ENCODE measurements at regions not wholly inside any gene's neighbourhood (a gene's known extent, or its start where the extent isn't known, plus 50 kb on each side); places are given as distances from the start of the nearest gene placed in this dataset.

GRCh38 chr7:85875398-85875797, 688.5 kb upstream of the SEMA3D start:
- H3K4me1 Mint-ChIP-seq: no peaks in the 10 kb centered on the region
- no peak for DNase-seq (ENCODE audit: low spot score in 2 of 2, unreplicated experiment in 2 of 2)
- no peak overlapping the region for H3K27ac Mint-ChIP-seq
- H3K4me3 Mint-ChIP-seq: no peak overlapping the region
- H3K27me3 Mint-ChIP-seq (ENCODE audit: low read depth): no peaks in the 10 kb centered on the region
- peaks cover 42% of the 10 kb centered on the region for H3K9me3 Mint-ChIP-seq
- TF ChIP-seq, protein P1, sequence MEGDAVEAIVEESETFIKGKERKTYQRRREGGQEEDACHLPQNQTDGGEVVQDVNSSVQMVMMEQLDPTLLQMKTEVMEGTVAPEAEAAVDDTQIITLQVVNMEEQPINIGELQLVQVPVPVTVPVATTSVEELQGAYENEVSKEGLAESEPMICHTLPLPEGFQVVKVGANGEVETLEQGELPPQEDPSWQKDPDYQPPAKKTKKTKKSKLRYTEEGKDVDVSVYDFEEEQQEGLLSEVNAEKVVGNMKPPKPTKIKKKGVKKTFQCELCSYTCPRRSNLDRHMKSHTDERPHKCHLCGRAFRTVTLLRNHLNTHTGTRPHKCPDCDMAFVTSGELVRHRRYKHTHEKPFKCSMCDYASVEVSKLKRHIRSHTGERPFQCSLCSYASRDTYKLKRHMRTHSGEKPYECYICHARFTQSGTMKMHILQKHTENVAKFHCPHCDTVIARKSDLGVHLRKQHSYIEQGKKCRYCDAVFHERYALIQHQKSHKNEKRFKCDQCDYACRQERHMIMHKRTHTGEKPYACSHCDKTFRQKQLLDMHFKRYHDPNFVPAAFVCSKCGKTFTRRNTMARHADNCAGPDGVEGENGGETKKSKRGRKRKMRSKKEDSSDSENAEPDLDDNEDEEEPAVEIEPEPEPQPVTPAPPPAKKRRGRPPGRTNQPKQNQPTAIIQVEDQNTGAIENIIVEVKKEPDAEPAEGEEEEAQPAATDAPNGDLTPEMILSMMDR (IDR thresholded peaks at IDR 0.05; ENCODE audit: unreplicated experiment): no peak
- H3K36me3 Mint-ChIP-seq: peaks cover 5% of the 10 kb centered on the region

- DNase-seq (ENCODE audit: low spot score in 2 of 2, unreplicated experiment in 2 of 2): no peak
- no peaks in the 10 kb centered on the region for H3K27me3 Mint-ChIP-seq (ENCODE audit: low read depth)
These were observed 679.7 kb upstream of the SEMA3D start for GRCh38 chr7:85866540-85866939.

DNA sequence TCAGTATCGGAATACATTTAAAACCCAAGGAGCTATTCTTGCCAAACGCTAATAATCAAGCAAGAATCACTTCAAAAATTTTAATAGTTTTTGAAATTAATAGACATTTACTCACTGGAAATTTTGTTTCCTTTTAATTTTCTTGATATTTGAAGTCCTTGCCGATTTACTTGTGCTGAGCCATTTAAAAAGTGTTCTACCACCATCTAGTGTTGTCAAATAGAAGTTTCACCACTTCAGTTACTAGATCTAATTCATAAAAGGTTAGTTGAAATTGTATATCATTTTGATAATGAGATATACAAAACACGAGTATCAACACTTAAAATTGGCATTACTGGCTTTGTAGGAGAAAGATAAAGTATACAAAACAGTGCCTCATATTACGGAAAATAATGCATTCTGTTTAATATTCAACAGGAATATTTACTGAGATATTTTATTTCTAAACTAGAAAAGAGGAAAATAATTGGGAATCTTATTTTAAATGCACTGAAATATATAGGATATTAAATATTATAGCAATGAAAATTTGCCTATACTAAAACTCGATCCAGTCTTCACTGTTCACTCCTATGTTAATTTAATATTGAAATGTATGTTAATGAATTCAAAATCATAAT, 664.8 kb upstream of the SEMA3D start:
- Mint-ChIP-seq H3K27ac (no peak overlapping the region), H3K27me3 (ENCODE audit: low read depth) (no peaks in the 10 kb centered on the region), H3K9me3 (no peaks in the 10 kb centered on the region), H3K4me1 (peaks cover 16% of the 10 kb centered on the region), H3K36me3 (no peaks in the 10 kb centered on the region), H3K4me3 (no peak overlapping the region)
- TF ChIP-seq, protein P1 (IDR thresholded peaks at IDR 0.05; ENCODE audit: unreplicated experiment): no peak
- no peak for DNase-seq (ENCODE audit: low spot score in 2 of 2, unreplicated experiment in 2 of 2)

More at GRCh38 chr7:85866540-85866939, 679.7 kb upstream of the SEMA3D start:
- Mint-ChIP-seq H3K9me3 (peaks cover 42% of the 10 kb centered on the region), H3K36me3 (peaks cover 13% of the 10 kb centered on the region), H3K27ac (no peak overlapping the region), H3K4me3 (no peak overlapping the region), H3K4me1 (peaks cover 10% of the 10 kb centered on the region)
- TF ChIP-seq, protein P1 (IDR thresholded peaks at IDR 0.05; ENCODE audit: unreplicated experiment): no peak

DNA sequence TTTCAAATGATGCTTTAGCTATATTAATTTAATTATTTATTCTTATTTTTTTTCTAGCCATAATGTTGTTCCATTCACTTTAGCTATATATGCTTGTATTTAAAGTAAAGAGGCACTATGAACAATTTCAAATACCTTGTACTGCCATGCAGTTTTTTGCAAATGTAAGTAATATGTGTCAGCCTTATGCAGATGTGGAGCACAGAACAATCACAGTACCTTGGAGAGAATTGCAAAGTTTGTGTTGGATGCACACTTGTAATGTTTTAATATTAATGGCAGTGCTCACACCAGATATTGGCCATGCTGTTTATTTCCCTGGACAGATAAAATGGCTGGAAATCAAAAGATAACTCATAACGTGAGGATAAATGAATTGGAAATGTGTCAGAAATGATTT, 663.5 kb upstream of the SEMA3D start:
- no peaks in the 10 kb centered on the region for H3K36me3 Mint-ChIP-seq
- TF ChIP-seq, protein P1 (IDR thresholded peaks at IDR 0.05; ENCODE audit: unreplicated experiment): no peak
- H3K4me1 Mint-ChIP-seq: peaks cover 22% of the 10 kb centered on the region
- no peak overlapping the region for H3K4me3 Mint-ChIP-seq
- H3K27me3 Mint-ChIP-seq (ENCODE audit: low read depth): no peaks in the 10 kb centered on the region
- H3K9me3 Mint-ChIP-seq: no peaks in the 10 kb centered on the region
- no peak for DNase-seq (ENCODE audit: low spot score in 2 of 2, unreplicated experiment in 2 of 2)
- no peak overlapping the region for H3K27ac Mint-ChIP-seq

- no peak overlapping the region for H3K4me3 Mint-ChIP-seq
- H3K36me3 Mint-ChIP-seq: peaks cover 7% of the 10 kb centered on the region
- TF ChIP-seq, protein P1 (IDR thresholded peaks at IDR 0.05; ENCODE audit: unreplicated experiment): no peak
- no peaks in the 10 kb centered on the region for H3K27me3 Mint-ChIP-seq (ENCODE audit: low read depth)
- DNase-seq (ENCODE audit: low spot score in 2 of 2, unreplicated experiment in 2 of 2): no peak
- H3K9me3 Mint-ChIP-seq: peaks cover 21% of the 10 kb centered on the region
- no peak overlapping the region for H3K27ac Mint-ChIP-seq
- peaks cover 18% of the 10 kb centered on the region for H3K4me1 Mint-ChIP-seq
These were observed 653.7 kb upstream of the SEMA3D start for GRCh38 chr7:85840554-85840953.

DNA sequence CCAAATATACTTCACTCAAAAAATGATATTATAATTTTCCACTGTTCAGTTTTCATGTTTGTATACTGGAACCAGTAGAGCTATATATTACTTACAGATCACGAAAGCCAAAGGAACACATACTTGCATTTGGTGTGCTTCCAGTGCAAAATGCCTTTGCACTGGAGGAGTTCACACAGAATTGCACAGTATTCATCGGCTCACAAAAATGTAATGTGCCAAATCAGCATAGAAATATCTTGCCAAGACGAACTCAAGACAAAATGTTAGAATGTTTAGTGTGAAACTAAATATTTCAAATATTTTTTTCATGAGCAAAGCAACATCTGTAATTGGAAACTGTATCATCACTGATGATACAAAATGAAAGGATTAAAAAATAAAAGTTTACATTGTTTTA, 646.2 kb upstream of the SEMA3D start:
- TF ChIP-seq, protein P1 (IDR thresholded peaks at IDR 0.05; ENCODE audit: unreplicated experiment): no peak

More for the DNA sequence above, 646.2 kb upstream of the SEMA3D start:
- no peak overlapping the region for H3K4me3 Mint-ChIP-seq
- H3K27me3 Mint-ChIP-seq (ENCODE audit: low read depth): no peaks in the 10 kb centered on the region
- no peaks in the 10 kb centered on the region for H3K36me3 Mint-ChIP-seq
- peaks cover 11% of the 10 kb centered on the region for H3K9me3 Mint-ChIP-seq
- H3K4me1 Mint-ChIP-seq: peaks cover 44% of the 10 kb centered on the region
- H3K27ac Mint-ChIP-seq: no peak overlapping the region
- no peak for DNase-seq (ENCODE audit: low spot score in 2 of 2, unreplicated experiment in 2 of 2)
